Naive thymus-derived CD8-positive, alpha-beta T cell (primary cell): ENCODE measurements at regions not wholly inside any gene's neighbourhood (a gene's known extent, or its start where the extent isn't known, plus 50 kb on each side); places are given as distances from the start of the nearest gene placed in this dataset.
A peak's percentile ranks its signal among the peaks of the same experiment; 100 is the strongest.

Experiments used
- ATAC-seq, 2 donors: fragments of 150-1000 bp; cut with Tn5 transposase in 1 of 2; sonication (Bioruptor Pico), chemical (Tn5 transposase) in 1 of 2; 1 replicate in 1 of 2; 2 replicates in 1 of 2; pipeline ENCODE4 v1.10.0; 2021; ENCODE audit warnings: mild to moderate bottlenecking in 2 of 2, moderate library complexity in 2 of 2
- POLR2A ChIA-PET: fragments of 350-600 bp; sonication (Branson Sonifier 250); formaldehyde crosslinking; loops from one replicate; lab custom pipeline; 2021; ENCODE audit warnings: antibody characterized with exemption; lab: Charles Lee
- DNase-seq, 10 donors: peaks; one replicate each; pipeline versions ENCODE4 v3.0.0 to v3.0.0-alpha.2; 2020 to 2022
- H3K27ac Mint-ChIP-seq, 10 donors: one replicate each; pipeline ENCODE4 v1.8.0; 2020 to 2022; ENCODE audit warnings: mild to moderate bottlenecking in 10 of 10, mixed read lengths in 10 of 10, moderate library complexity in 4 of 10, inconsistent platforms in 1 of 10
- H3K27me3 Mint-ChIP-seq, 5 donors: one replicate each; pipeline ENCODE4 v1.8.0; 2021 to 2022; ENCODE audit warnings: mixed read lengths in 5 of 5
- H3K36me3 Mint-ChIP-seq, 3 donors: one replicate each; pipeline ENCODE4 v1.8.0; 2020 to 2022; ENCODE audit warnings: mixed read lengths in 3 of 3, mild to moderate bottlenecking in 2 of 3, inconsistent platforms in 1 of 3
- H3K4me1 Mint-ChIP-seq, 4 donors: one replicate each; pipeline ENCODE4 v1.8.0; 2021 to 2022; ENCODE audit warnings: mixed read lengths in 4 of 4
- H3K4me3 Mint-ChIP-seq, 10 donors: one replicate each; pipeline ENCODE4 v1.8.0; 2020 to 2022; ENCODE audit warnings: mild to moderate bottlenecking in 10 of 10, mixed read lengths in 10 of 10, moderate library complexity in 6 of 10, inconsistent platforms in 1 of 10
- H3K9me3 Mint-ChIP-seq, 9 donors: one replicate each; pipeline ENCODE4 v1.8.0; 2020 to 2022; ENCODE audit warnings: mixed read lengths in 9 of 9, mild to moderate bottlenecking in 3 of 9, inconsistent platforms in 1 of 9, moderate library complexity in 1 of 9

- POLR2A ChIA-PET: interaction anchor here (0.8 kb wide), 1 partner anchor 77 kb away, joined by 3 read pairs; no protein-coding TSS in a partner anchor
- no peak for ATAC-seq
- no peak overlapping the region for H3K4me3 Mint-ChIP-seq
- no peaks in the 10 kb centered on the region for H3K27me3 Mint-ChIP-seq
- no peak for DNase-seq
- H3K9me3 Mint-ChIP-seq: no peaks in the 10 kb centered on the region
- H3K27ac Mint-ChIP-seq: peak overlapping the region in 2 of 10 donors; percentile 44 to 76
- H3K36me3 Mint-ChIP-seq: no peaks in the 10 kb centered on the region
- H3K4me1 Mint-ChIP-seq: peaks cover 9 to 45% (median 21%) of the 10 kb centered on the region in 4 donors
Observed at GRCh38 chr21:24045373-24045772, 1561.9 kb downstream of the MRPL39 start.

DNA sequence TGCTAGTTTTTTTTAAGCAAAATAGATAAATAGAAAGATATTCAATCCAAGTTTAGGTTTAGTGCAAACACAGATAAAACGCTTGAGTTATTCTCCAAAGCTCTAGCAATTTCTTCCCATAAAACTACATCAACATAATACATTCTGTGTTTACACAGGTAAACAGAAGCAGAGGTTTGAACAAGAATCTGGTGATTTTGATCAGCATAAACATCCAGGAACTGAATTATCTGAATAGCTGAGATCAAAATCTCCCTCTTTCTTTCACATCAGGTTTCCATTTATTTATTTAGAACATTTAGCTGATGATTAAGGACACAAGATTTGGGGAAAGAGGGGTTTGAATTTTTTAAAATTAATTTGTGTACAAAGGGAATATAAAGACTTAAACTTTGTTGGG, 1564.6 kb downstream of the MRPL39 start:
- H3K27ac Mint-ChIP-seq: no peak overlapping the region
- H3K27me3 Mint-ChIP-seq: no peaks in the 10 kb centered on the region
- POLR2A ChIA-PET: no interaction called here

DNA sequence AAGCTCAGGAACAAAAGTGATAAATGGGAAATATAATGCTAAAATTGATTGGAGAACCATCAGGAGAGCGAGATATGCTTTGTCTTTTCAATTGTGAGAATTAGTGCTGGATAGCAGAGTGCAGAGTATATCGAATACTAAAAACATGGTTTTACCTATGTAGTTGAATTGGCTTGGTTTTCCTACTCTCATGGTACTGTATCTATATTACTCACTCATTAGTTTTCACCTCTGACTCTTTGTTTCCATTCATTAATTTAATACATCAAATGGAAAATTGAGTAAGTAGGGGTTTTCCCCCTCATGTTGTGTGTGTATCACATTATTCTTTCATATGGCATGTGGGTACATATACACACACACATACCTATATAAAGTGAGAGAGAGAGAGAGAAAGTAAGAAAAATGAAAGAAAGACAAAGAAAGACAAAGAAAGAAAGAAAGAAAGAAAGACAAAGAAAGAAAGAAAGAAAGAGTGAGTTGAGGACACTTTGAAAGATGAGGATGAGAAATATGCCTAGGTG, 1574.5 kb downstream of the MRPL39 start:
- H3K36me3 Mint-ChIP-seq: peaks cover 0 to 18% (median 5%) of the 10 kb centered on the region in 3 donors
- peaks cover 4 to 35% (median 20%) of the 10 kb centered on the region in 9 donors for H3K9me3 Mint-ChIP-seq
- POLR2A ChIA-PET: no interaction called here

More for the DNA sequence above, 1564.6 kb downstream of the MRPL39 start:
- no peak overlapping the region for H3K4me3 Mint-ChIP-seq
- H3K9me3 Mint-ChIP-seq: no peaks in the 10 kb centered on the region
- DNase-seq (no peak), ATAC-seq (no peak)
- peaks cover 7 to 24% (median 16%) of the 10 kb centered on the region in 4 donors for H3K4me1 Mint-ChIP-seq
- no peaks in the 10 kb centered on the region for H3K36me3 Mint-ChIP-seq

GRCh38 chr21:24027396-24027795, 1579.9 kb downstream of the MRPL39 start:
- DNase-seq (no peak), ATAC-seq (no peak)
- H3K36me3 Mint-ChIP-seq: no peaks in the 10 kb centered on the region
- POLR2A ChIA-PET: no interaction called here
- H3K4me1 Mint-ChIP-seq: peaks cover 0 to 5% (median 2%) of the 10 kb centered on the region in 4 donors
- H3K4me3 Mint-ChIP-seq: no peak overlapping the region
- H3K27me3 Mint-ChIP-seq: peaks cover 0 to 3% (median 0%) of the 10 kb centered on the region in 5 donors
- H3K27ac Mint-ChIP-seq: peak overlapping the region in 1 of 10 donors; percentile 6
- no peaks in the 10 kb centered on the region for H3K9me3 Mint-ChIP-seq

More for the DNA sequence above, 1574.5 kb downstream of the MRPL39 start:
- ATAC-seq (no peak), DNase-seq (no peak)
- Mint-ChIP-seq H3K4me1 (peaks cover 0 to 1% (median under 1%) of the 10 kb centered on the region in 4 donors), H3K27ac (no peak overlapping the region), H3K27me3 (peaks cover 0 to 5% (median 0%) of the 10 kb centered on the region in 5 donors), H3K4me3 (no peak overlapping the region)

GRCh38 chr21:24025101-24025500, 1582.2 kb downstream of the MRPL39 start:
- Mint-ChIP-seq H3K27me3 (peaks cover 0 to 3% (median 0%) of the 10 kb centered on the region in 5 donors), H3K36me3 (peaks cover 0 to 10% (median 2%) of the 10 kb centered on the region in 3 donors), H3K4me1 (peaks cover 0 to 5% (median 2%) of the 10 kb centered on the region in 4 donors), H3K9me3 (peaks cover 0 to 15% (median 3%) of the 10 kb centered on the region in 9 donors), H3K27ac (no peak overlapping the region), H3K4me3 (no peak overlapping the region)
- POLR2A ChIA-PET: no interaction called here
- DNase-seq (no peak), ATAC-seq (no peak)

- DNase-seq: no peak
- Mint-ChIP-seq H3K4me3 (no peak overlapping the region), H3K27ac (no peak overlapping the region), H3K36me3 (peaks cover 0 to 19% (median 5%) of the 10 kb centered on the region in 3 donors), H3K27me3 (peaks cover 0 to 3% (median 0%) of the 10 kb centered on the region in 5 donors), H3K4me1 (peaks cover 0 to 5% (median 2%) of the 10 kb centered on the region in 4 donors), H3K9me3 (peaks cover 0 to 25% (median 9%) of the 10 kb centered on the region in 9 donors)
- ATAC-seq: no peak
- POLR2A ChIA-PET: no interaction called here
Observed at GRCh38 chr21:24023936-24024335, 1583.3 kb downstream of the MRPL39 start.

DNA sequence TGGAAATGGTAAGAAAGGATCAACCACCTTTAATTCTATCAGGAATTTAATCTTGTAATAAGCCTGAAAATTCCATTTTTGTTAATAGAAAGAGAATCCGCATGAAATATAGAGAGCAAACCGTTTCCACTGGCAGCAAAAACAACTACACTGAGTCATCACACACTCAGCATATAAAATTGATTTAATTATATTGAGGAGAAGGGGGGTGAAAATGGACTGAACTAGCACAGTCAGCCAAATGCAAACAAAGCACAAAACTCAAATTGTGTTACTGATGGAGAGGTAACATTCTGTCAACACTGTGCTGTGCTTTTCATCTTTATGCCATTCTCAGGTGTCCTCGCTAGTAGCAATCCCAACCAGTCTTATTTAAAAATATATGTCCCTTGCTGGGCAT, 1583.9 kb downstream of the MRPL39 start:
- Mint-ChIP-seq H3K27me3 (no peaks in the 10 kb centered on the region), H3K4me3 (no peak overlapping the region), H3K36me3 (peaks cover 0 to 19% (median 5%) of the 10 kb centered on the region in 3 donors), H3K9me3 (peaks cover 0 to 25% (median 9%) of the 10 kb centered on the region in 9 donors), H3K4me1 (peaks cover 0 to 5% (median 2%) of the 10 kb centered on the region in 4 donors), H3K27ac (no peak overlapping the region)
- DNase-seq (no peak), ATAC-seq (no peak)
- POLR2A ChIA-PET: no interaction called here

- Mint-ChIP-seq H3K27me3 (no peaks in the 10 kb centered on the region), H3K4me3 (no peak overlapping the region)
Observed at GRCh38 chr21:24014381-24014780, 1592.9 kb downstream of the MRPL39 start.

GRCh38 chr21:24011087-24011486, 1596.2 kb downstream of the MRPL39 start:
- POLR2A ChIA-PET: no interaction called here
- ATAC-seq (no peak), DNase-seq (no peak)
- H3K27ac Mint-ChIP-seq: peak overlapping the region in 1 of 10 donors; percentile 29
- no peaks in the 10 kb centered on the region for H3K4me1 Mint-ChIP-seq
- no peaks in the 10 kb centered on the region for H3K27me3 Mint-ChIP-seq
- no peaks in the 10 kb centered on the region for H3K36me3 Mint-ChIP-seq
- H3K9me3 Mint-ChIP-seq: no peaks in the 10 kb centered on the region
- H3K4me3 Mint-ChIP-seq: no peak overlapping the region

More at GRCh38 chr21:24014381-24014780, 1592.9 kb downstream of the MRPL39 start:
- Mint-ChIP-seq H3K4me1 (no peaks in the 10 kb centered on the region), H3K36me3 (peaks cover 0 to 1% (median 0%) of the 10 kb centered on the region in 3 donors), H3K27ac (no peak overlapping the region), H3K9me3 (peaks cover 0 to 3% (median 0%) of the 10 kb centered on the region in 9 donors)
- ATAC-seq: no peak
- no peak for DNase-seq
- POLR2A ChIA-PET: no interaction called here

- no peaks in the 10 kb centered on the region for H3K27me3 Mint-ChIP-seq
- POLR2A ChIA-PET: no interaction called here
- H3K27ac Mint-ChIP-seq: no peak overlapping the region
- DNase-seq: no peak
- H3K4me3 Mint-ChIP-seq: no peak overlapping the region
- no peaks in the 10 kb centered on the region for H3K36me3 Mint-ChIP-seq
- H3K4me1 Mint-ChIP-seq: no peaks in the 10 kb centered on the region
- no peak for ATAC-seq
- H3K9me3 Mint-ChIP-seq: peaks cover 0 to 7% (median 0%) of the 10 kb centered on the region in 9 donors
Observed at GRCh38 chr21:24007592-24007991, 1599.7 kb downstream of the MRPL39 start.

DNA sequence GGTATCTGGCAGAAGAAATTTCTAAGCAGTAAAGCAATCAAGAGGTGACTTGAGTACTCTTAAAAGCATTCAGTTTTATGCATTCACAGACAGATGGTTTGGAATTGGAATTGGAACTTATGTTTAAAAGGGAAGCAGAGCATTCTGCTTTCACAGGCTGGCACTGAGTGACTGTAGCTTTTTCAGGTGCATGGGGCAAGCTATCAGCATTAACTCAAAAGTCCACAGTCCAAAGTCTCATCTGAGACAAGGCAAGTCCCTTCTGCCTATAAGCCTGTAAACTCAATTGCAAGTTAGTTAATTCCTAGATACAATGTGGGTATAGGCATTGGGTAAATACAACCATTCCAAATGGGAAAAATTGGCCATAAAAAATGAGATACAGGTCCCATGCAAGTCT, 1620.3 kb downstream of the MRPL39 start:
- DNase-seq (no peak), ATAC-seq (no peak)
- Mint-ChIP-seq H3K9me3 (peaks cover 0 to 16% (median 2%) of the 10 kb centered on the region in 9 donors), H3K27me3 (peaks cover 0 to 3% (median 0%) of the 10 kb centered on the region in 5 donors), H3K4me3 (no peak overlapping the region), H3K36me3 (peaks cover 0 to 5% (median 3%) of the 10 kb centered on the region in 3 donors), H3K27ac (no peak overlapping the region), H3K4me1 (no peaks in the 10 kb centered on the region)
- POLR2A ChIA-PET: no interaction called here

- peaks cover 0 to 5% (median 3%) of the 10 kb centered on the region in 3 donors for H3K36me3 Mint-ChIP-seq
- H3K27me3 Mint-ChIP-seq: peaks cover 0 to 3% (median 0%) of the 10 kb centered on the region in 5 donors
- DNase-seq: no peak
- no peak overlapping the region for H3K4me3 Mint-ChIP-seq
- POLR2A ChIA-PET: no interaction called here
- peaks cover 0 to 16% (median 3%) of the 10 kb centered on the region in 9 donors for H3K9me3 Mint-ChIP-seq
- no peak overlapping the region for H3K27ac Mint-ChIP-seq
- ATAC-seq: no peak
- no peaks in the 10 kb centered on the region for H3K4me1 Mint-ChIP-seq
Observed at GRCh38 chr21:23986214-23986613, 1621.1 kb downstream of the MRPL39 start.

DNA sequence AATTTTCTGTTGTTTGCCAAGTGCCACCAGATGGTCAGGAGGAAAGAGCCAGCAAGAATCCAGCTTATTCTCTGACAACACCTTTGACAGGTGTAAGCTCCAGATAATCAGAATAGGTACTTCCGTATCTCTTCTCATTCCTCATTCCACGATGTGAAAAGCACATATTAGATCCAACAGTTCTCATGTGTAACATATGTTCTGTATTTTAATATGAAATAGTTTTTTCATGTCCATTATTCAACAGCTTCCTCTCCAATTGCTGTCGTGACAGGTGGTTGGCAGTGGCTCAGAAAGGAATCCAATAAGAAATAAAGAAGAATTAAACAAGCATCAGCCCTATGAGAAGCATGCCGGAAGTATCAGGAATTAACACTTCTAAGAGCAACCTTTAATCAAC, 1624.7 kb downstream of the MRPL39 start:
- ATAC-seq: no peak
- H3K36me3 Mint-ChIP-seq: peaks cover 0 to 3% (median under 1%) of the 10 kb centered on the region in 3 donors
- H3K4me1 Mint-ChIP-seq: peaks cover 0 to 13% (median under 1%) of the 10 kb centered on the region in 4 donors
- no peak overlapping the region for H3K27ac Mint-ChIP-seq
- POLR2A ChIA-PET: no interaction called here
- no peak for DNase-seq
- no peak overlapping the region for H3K4me3 Mint-ChIP-seq
- H3K27me3 Mint-ChIP-seq: peaks cover 0 to 3% (median 0%) of the 10 kb centered on the region in 5 donors
- H3K9me3 Mint-ChIP-seq: peaks cover 0 to 13% (median 3%) of the 10 kb centered on the region in 9 donors
